Transverse colon (tissue), 3 donors: ENCODE measurements at regions not wholly inside any gene's neighbourhood (a gene's known extent, or its start where the extent isn't known, plus 50 kb on each side); places are given as distances from the start of the nearest gene placed in this dataset.

Experiments
- POLR2A ChIP-seq: fragments of 450-650 bp; IDR thresholded peaks from one replicate; pipeline ENCODE4 v1.6.1; 2016; ENCODE audit warnings: antibody characterized with exemption, mild to moderate bottlenecking, moderate library complexity
- TF ChIP-seq, protein P1 (sequence below), 5 experiments: fragments of 200-600 bp in 3 of 5; fragments of 450-650 bp in 2 of 5; sonication (generic) in 3 of 5; IDR thresholded peaks; 1 replicate in 2 of 5; 2 replicates in 3 of 5; pipeline ENCODE4 v1.5.1; 2016 to 2017; ENCODE audit warnings: antibody characterized with exemption in 5 of 5, inconsistent platforms in 3 of 5, mild to moderate bottlenecking in 2 of 5, moderate library complexity in 1 of 5

GRCh38 chr11:29656597-29656996 lies 360.2 kb downstream of the KCNA4 start:
- no peak for TF ChIP-seq POLR2A
- TF ChIP-seq, protein P1, sequence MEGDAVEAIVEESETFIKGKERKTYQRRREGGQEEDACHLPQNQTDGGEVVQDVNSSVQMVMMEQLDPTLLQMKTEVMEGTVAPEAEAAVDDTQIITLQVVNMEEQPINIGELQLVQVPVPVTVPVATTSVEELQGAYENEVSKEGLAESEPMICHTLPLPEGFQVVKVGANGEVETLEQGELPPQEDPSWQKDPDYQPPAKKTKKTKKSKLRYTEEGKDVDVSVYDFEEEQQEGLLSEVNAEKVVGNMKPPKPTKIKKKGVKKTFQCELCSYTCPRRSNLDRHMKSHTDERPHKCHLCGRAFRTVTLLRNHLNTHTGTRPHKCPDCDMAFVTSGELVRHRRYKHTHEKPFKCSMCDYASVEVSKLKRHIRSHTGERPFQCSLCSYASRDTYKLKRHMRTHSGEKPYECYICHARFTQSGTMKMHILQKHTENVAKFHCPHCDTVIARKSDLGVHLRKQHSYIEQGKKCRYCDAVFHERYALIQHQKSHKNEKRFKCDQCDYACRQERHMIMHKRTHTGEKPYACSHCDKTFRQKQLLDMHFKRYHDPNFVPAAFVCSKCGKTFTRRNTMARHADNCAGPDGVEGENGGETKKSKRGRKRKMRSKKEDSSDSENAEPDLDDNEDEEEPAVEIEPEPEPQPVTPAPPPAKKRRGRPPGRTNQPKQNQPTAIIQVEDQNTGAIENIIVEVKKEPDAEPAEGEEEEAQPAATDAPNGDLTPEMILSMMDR (IDR thresholded peaks at IDR 0.05) = no peak
